ENCODE measurements at regions not wholly inside any gene's neighbourhood (a gene's known extent, or its start where the extent isn't known, plus 50 kb on each side); places are given as distances from the start of the nearest gene placed in this dataset.
"Not testable (repeated sequence)": the region's sequence is repeated elsewhere in the genome, so short reads cannot be mapped to it uniquely, and the experiment has no call there.

- H3K4me3 Mint-ChIP-seq (ENCODE audit: unreplicated experiment); H3K27ac Mint-ChIP-seq (ENCODE audit: unreplicated experiment); H3K27me3 Mint-ChIP-seq (ENCODE audit: low read depth); H3K4me1 Mint-ChIP-seq (ENCODE audit: low read depth); H3K36me3 Mint-ChIP-seq (ENCODE audit: low read depth); H3K9me3 Mint-ChIP-seq (ENCODE audit: low read depth); DNase-seq (ENCODE audit: low spot score): not testable (repeated sequence)
These were observed 64.0 kb downstream of the OR4F15 start for GRCh38 chr15:101876031-101876430.

GRCh38 chr15:101877649-101878048 is 65.6 kb downstream of the OR4F15 start:
- TF ChIP-seq CTCF (IDR thresholded peaks at IDR 0.05), result peak; percentile 72
- not testable (repeated sequence) for H3K27me3 Mint-ChIP-seq (ENCODE audit: low read depth); H3K4me1 Mint-ChIP-seq (ENCODE audit: low read depth); H3K27ac Mint-ChIP-seq (ENCODE audit: unreplicated experiment); H3K36me3 Mint-ChIP-seq (ENCODE audit: low read depth); H3K9me3 Mint-ChIP-seq (ENCODE audit: low read depth); DNase-seq (ENCODE audit: low spot score); H3K4me3 Mint-ChIP-seq (ENCODE audit: unreplicated experiment)

GRCh38 chr15:101912349-101913287 is 100.6 kb downstream of the OR4F15 start:
- not testable (repeated sequence) for DNase-seq (ENCODE audit: low spot score); H3K36me3 Mint-ChIP-seq (ENCODE audit: low read depth); H3K27me3 Mint-ChIP-seq (ENCODE audit: low read depth); H3K4me3 Mint-ChIP-seq (ENCODE audit: unreplicated experiment); H3K27ac Mint-ChIP-seq (ENCODE audit: unreplicated experiment); H3K4me1 Mint-ChIP-seq (ENCODE audit: low read depth); H3K9me3 Mint-ChIP-seq (ENCODE audit: low read depth)

- not testable (repeated sequence) for H3K9me3 Mint-ChIP-seq (ENCODE audit: low read depth); H3K36me3 Mint-ChIP-seq (ENCODE audit: low read depth); H3K4me1 Mint-ChIP-seq (ENCODE audit: low read depth); H3K4me3 Mint-ChIP-seq (ENCODE audit: unreplicated experiment); DNase-seq (ENCODE audit: low spot score); H3K27ac Mint-ChIP-seq (ENCODE audit: unreplicated experiment); H3K27me3 Mint-ChIP-seq (ENCODE audit: low read depth)
These were observed 112.6 kb downstream of the OR4F15 start for GRCh38 chr15:101924554-101924953.

GRCh38 chr15:101934506-101934905 is 122.5 kb downstream of the OR4F15 start:
- not testable (repeated sequence) for H3K36me3 Mint-ChIP-seq (ENCODE audit: low read depth); H3K9me3 Mint-ChIP-seq (ENCODE audit: low read depth); H3K27ac Mint-ChIP-seq (ENCODE audit: unreplicated experiment); DNase-seq (ENCODE audit: low spot score); H3K4me3 Mint-ChIP-seq (ENCODE audit: unreplicated experiment); H3K4me1 Mint-ChIP-seq (ENCODE audit: low read depth); H3K27me3 Mint-ChIP-seq (ENCODE audit: low read depth)

- H3K27me3 Mint-ChIP-seq (ENCODE audit: low read depth); H3K9me3 Mint-ChIP-seq (ENCODE audit: low read depth); DNase-seq (ENCODE audit: low spot score); H3K4me3 Mint-ChIP-seq (ENCODE audit: unreplicated experiment); H3K4me1 Mint-ChIP-seq (ENCODE audit: low read depth); H3K27ac Mint-ChIP-seq (ENCODE audit: unreplicated experiment); H3K36me3 Mint-ChIP-seq (ENCODE audit: low read depth): not testable (repeated sequence)
These were observed 125.4 kb downstream of the OR4F15 start for GRCh38 chr15:101937362-101937761.

GRCh38 chr15:101938555-101938954 is 126.6 kb downstream of the OR4F15 start:
- not testable (repeated sequence) for H3K36me3 Mint-ChIP-seq (ENCODE audit: low read depth); DNase-seq (ENCODE audit: low spot score); H3K9me3 Mint-ChIP-seq (ENCODE audit: low read depth); H3K27ac Mint-ChIP-seq (ENCODE audit: unreplicated experiment); H3K4me3 Mint-ChIP-seq (ENCODE audit: unreplicated experiment); H3K4me1 Mint-ChIP-seq (ENCODE audit: low read depth); H3K27me3 Mint-ChIP-seq (ENCODE audit: low read depth)

GRCh38 chr15:101945896-101946295 is 133.9 kb downstream of the OR4F15 start:
- DNase-seq (ENCODE audit: low spot score); H3K27ac Mint-ChIP-seq (ENCODE audit: unreplicated experiment); H3K4me1 Mint-ChIP-seq (ENCODE audit: low read depth); H3K4me3 Mint-ChIP-seq (ENCODE audit: unreplicated experiment); H3K27me3 Mint-ChIP-seq (ENCODE audit: low read depth); H3K36me3 Mint-ChIP-seq (ENCODE audit: low read depth); H3K9me3 Mint-ChIP-seq (ENCODE audit: low read depth): not testable (repeated sequence)

- not testable (repeated sequence) for H3K4me1 Mint-ChIP-seq (ENCODE audit: low read depth); H3K4me3 Mint-ChIP-seq (ENCODE audit: unreplicated experiment); H3K36me3 Mint-ChIP-seq (ENCODE audit: low read depth); H3K9me3 Mint-ChIP-seq (ENCODE audit: low read depth); DNase-seq (ENCODE audit: low spot score); H3K27me3 Mint-ChIP-seq (ENCODE audit: low read depth); H3K27ac Mint-ChIP-seq (ENCODE audit: unreplicated experiment)
These were observed 136.5 kb downstream of the OR4F15 start for GRCh38 chr15:101948491-101949010.

GRCh38 chr15:101949380-101950065 is 137.5 kb downstream of the OR4F15 start:
- not testable (repeated sequence) for H3K36me3 Mint-ChIP-seq (ENCODE audit: low read depth); H3K9me3 Mint-ChIP-seq (ENCODE audit: low read depth); DNase-seq (ENCODE audit: low spot score); H3K27me3 Mint-ChIP-seq (ENCODE audit: low read depth); H3K27ac Mint-ChIP-seq (ENCODE audit: unreplicated experiment); H3K4me1 Mint-ChIP-seq (ENCODE audit: low read depth); H3K4me3 Mint-ChIP-seq (ENCODE audit: unreplicated experiment)

GRCh38 chr15:101953993-101954392 is 142.0 kb downstream of the OR4F15 start:
- not testable (repeated sequence) for H3K27me3 Mint-ChIP-seq (ENCODE audit: low read depth); H3K4me3 Mint-ChIP-seq (ENCODE audit: unreplicated experiment); H3K9me3 Mint-ChIP-seq (ENCODE audit: low read depth); H3K36me3 Mint-ChIP-seq (ENCODE audit: low read depth); H3K27ac Mint-ChIP-seq (ENCODE audit: unreplicated experiment); H3K4me1 Mint-ChIP-seq (ENCODE audit: low read depth)
- DNase-seq (ENCODE audit: low spot score), result peak; percentile 55

- not testable (repeated sequence) for H3K27ac Mint-ChIP-seq (ENCODE audit: unreplicated experiment); H3K9me3 Mint-ChIP-seq (ENCODE audit: low read depth); H3K4me3 Mint-ChIP-seq (ENCODE audit: unreplicated experiment); H3K27me3 Mint-ChIP-seq (ENCODE audit: low read depth); DNase-seq (ENCODE audit: low spot score); H3K4me1 Mint-ChIP-seq (ENCODE audit: low read depth); H3K36me3 Mint-ChIP-seq (ENCODE audit: low read depth)
These were observed 143.8 kb downstream of the OR4F15 start for GRCh38 chr15:101955840-101956239.

Measured in chondrocyte (in vitro differentiated cells).